Naive thymus-derived CD4-positive, alpha-beta T cell (primary cell): ENCODE measurements at regions not wholly inside any gene's neighbourhood (a gene's known extent, or its start where the extent isn't known, plus 50 kb on each side); places are given as distances from the start of the nearest gene placed in this dataset.

Experiments
- ATAC-seq: fragments of 150-1000 bp; cut with Tn5 transposase; 2 replicates; pipeline ENCODE4 v1.10.0; 2021; ENCODE audit warnings: mild to moderate bottlenecking, moderate library complexity
- CTCF ChIA-PET: fragments of 350-600 bp; sonication (Branson Sonifier 250); formaldehyde crosslinking; loops from one replicate; lab custom pipeline; 2021; ENCODE audit warnings: antibody characterized with exemption; lab: Charles Lee
- POLR2A ChIA-PET: fragments of 350-600 bp; sonication (Branson Sonifier 250); formaldehyde crosslinking; loops from one replicate; lab custom pipeline; 2021; ENCODE audit warnings: antibody characterized with exemption, inconsistent platforms; lab: Charles Lee
- DNase-seq, 9 donors: peaks; one replicate each; pipeline versions ENCODE4 v3.0.0 to v3.0.0-alpha.2; 2020 to 2022; ENCODE audit warnings: mixed read lengths in 1 of 9
- H3K27ac ChIP-seq: one replicate; pipeline ENCODE4 v1.7.0; 2013; ENCODE audit warnings: mild to moderate bottlenecking, low read depth, low read length, moderate library complexity
- H3K27me3 ChIP-seq, 2 donors: one replicate each; pipeline ENCODE4 v1.7.0; 2013; ENCODE audit warnings: low read length in 2 of 2, mild to moderate bottlenecking in 2 of 2, moderate library complexity in 2 of 2; ENCODE audit not compliant: control insufficient read depth in 2 of 2, insufficient read depth in 2 of 2
- H3K36me3 ChIP-seq, 3 experiments: 1 replicate in 2 of 3; 2 replicates in 1 of 3; pipeline ENCODE4 v1.7.0; 2013; ENCODE audit warnings: low read length in 3 of 3, mild to moderate bottlenecking in 3 of 3, moderate library complexity in 1 of 3; ENCODE audit not compliant: insufficient read depth in 3 of 3, control insufficient read depth in 2 of 3
- H3K4me1 ChIP-seq, 2 donors: one replicate each; pipeline ENCODE4 v1.7.0; 2013; ENCODE audit warnings: low read length in 2 of 2, mild to moderate bottlenecking in 2 of 2, moderate library complexity in 1 of 2; ENCODE audit not compliant: control insufficient read depth in 2 of 2, insufficient read depth in 2 of 2
- H3K4me3 ChIP-seq: 2 replicates; pipeline ENCODE4 v1.7.0; 2013; ENCODE audit warnings: mild to moderate bottlenecking, low read length
- H3K9me3 ChIP-seq, 3 experiments: 1 replicate in 2 of 3; 2 replicates in 1 of 3; pipeline ENCODE4 v1.7.0; 2013; ENCODE audit warnings: low read length in 3 of 3; ENCODE audit not compliant: control insufficient read depth in 2 of 3
- H3K27ac Mint-ChIP-seq, 9 donors: one replicate each; pipeline ENCODE4 v1.8.0; 2020 to 2022; ENCODE audit warnings: mixed read lengths in 9 of 9, mild to moderate bottlenecking in 8 of 9, moderate library complexity in 5 of 9, inconsistent platforms in 2 of 9
- H3K27me3 Mint-ChIP-seq, 5 donors: one replicate each; pipeline ENCODE4 v1.8.0; 2021 to 2022; ENCODE audit warnings: mixed read lengths in 5 of 5, mild to moderate bottlenecking in 1 of 5
- H3K36me3 Mint-ChIP-seq, 5 donors: one replicate each; pipeline ENCODE4 v1.8.0; 2020 to 2022; ENCODE audit warnings: mixed read lengths in 5 of 5, mild to moderate bottlenecking in 3 of 5, inconsistent platforms in 1 of 5
- H3K4me1 Mint-ChIP-seq, 7 donors: one replicate each; pipeline ENCODE4 v1.8.0; 2020 to 2022; ENCODE audit warnings: mixed read lengths in 7 of 7, mild to moderate bottlenecking in 3 of 7, inconsistent platforms in 1 of 7
- H3K4me3 Mint-ChIP-seq, 10 donors: one replicate each; pipeline ENCODE4 v1.8.0; 2020 to 2022; ENCODE audit warnings: mild to moderate bottlenecking in 10 of 10, mixed read lengths in 10 of 10, moderate library complexity in 6 of 10, inconsistent platforms in 2 of 10
- H3K9me3 Mint-ChIP-seq, 11 donors: one replicate each; pipeline ENCODE4 v1.8.0; 2020 to 2022; ENCODE audit warnings: mixed read lengths in 11 of 11, mild to moderate bottlenecking in 4 of 11, inconsistent platforms in 1 of 11, moderate library complexity in 1 of 11
- intact Hi-C, 2 donors: fragments of 100-400 bp; cut with micrococcal nuclease; formaldehyde crosslinking; loops; one replicate each; pipeline ENCODE4 v1.15.1; 2023

- H3K9me3 Mint-ChIP-seq: peaks cover 0 to 4% (median 0%) of the 10 kb centered on the region in 11 donors
- H3K4me1 Mint-ChIP-seq: no peaks in the 10 kb centered on the region
- intact Hi-C loops: no loop called here
- H3K9me3 ChIP-seq: no peaks in the 10 kb centered on the region
- no peaks in the 10 kb centered on the region for H3K36me3 ChIP-seq
- no peak overlapping the region for H3K4me3 ChIP-seq
- ATAC-seq: no peak
- H3K27ac Mint-ChIP-seq: no peak overlapping the region
- ChIA-PET CTCF (no interaction called here), POLR2A (no interaction called here)
- no peak overlapping the region for H3K27ac ChIP-seq
- no peaks in the 10 kb centered on the region for H3K36me3 Mint-ChIP-seq
- H3K27me3 ChIP-seq: no peaks in the 10 kb centered on the region
- no peaks in the 10 kb centered on the region for H3K4me1 ChIP-seq
- peaks cover 12 to 42% (median 27%) of the 10 kb centered on the region in 5 donors for H3K27me3 Mint-ChIP-seq
- no peak overlapping the region for H3K4me3 Mint-ChIP-seq
- no peak for DNase-seq
These were observed 80.8 kb upstream of the SLC8A3 start for GRCh38 chr14:70269582-70269981.

GRCh38 chr14:70268760-70269159 lies 80.0 kb upstream of the SLC8A3 start:
- Histone ChIP-seq H3K4me3 (no peak overlapping the region), H3K36me3 (no peaks in the 10 kb centered on the region), H3K27me3 (no peaks in the 10 kb centered on the region), H3K9me3 (no peaks in the 10 kb centered on the region), H3K27ac (no peak overlapping the region), H3K4me1 (no peaks in the 10 kb centered on the region)
- Mint-ChIP-seq H3K9me3 (peaks cover 0 to 4% (median 0%) of the 10 kb centered on the region in 11 donors), H3K4me3 (no peak overlapping the region), H3K4me1 (no peaks in the 10 kb centered on the region), H3K27ac (no peak overlapping the region), H3K36me3 (no peaks in the 10 kb centered on the region), H3K27me3 (peaks cover 9 to 36% (median 24%) of the 10 kb centered on the region in 5 donors)
- ChIA-PET POLR2A (no interaction called here), CTCF (no interaction called here)
- intact Hi-C loops: no loop called here
- DNase-seq: no peak
- ATAC-seq: no peak

GRCh38 chr14:70266157-70266556 lies 77.4 kb upstream of the SLC8A3 start:
- DNase-seq (no peak), ATAC-seq (no peak)
- H3K27ac ChIP-seq: no peak overlapping the region
- no peaks in the 10 kb centered on the region for H3K4me1 ChIP-seq
- intact Hi-C loops: no loop called here
- H3K36me3 ChIP-seq: no peaks in the 10 kb centered on the region
- Mint-ChIP-seq H3K9me3 (no peaks in the 10 kb centered on the region), H3K27me3 (peaks cover 20 to 41% (median 31%) of the 10 kb centered on the region in 5 donors), H3K36me3 (no peaks in the 10 kb centered on the region), H3K4me3 (no peak overlapping the region), H3K27ac (no peak overlapping the region), H3K4me1 (no peaks in the 10 kb centered on the region)
- ChIA-PET POLR2A (no interaction called here), CTCF (no interaction called here)
- no peak overlapping the region for H3K4me3 ChIP-seq
- H3K9me3 ChIP-seq: no peaks in the 10 kb centered on the region
- H3K27me3 ChIP-seq: no peaks in the 10 kb centered on the region

GRCh38 chr14:70265422-70265821 lies 76.7 kb upstream of the SLC8A3 start:
- intact Hi-C loops: no loop called here
- H3K27ac ChIP-seq: no peak overlapping the region
- H3K36me3 ChIP-seq: no peaks in the 10 kb centered on the region
- H3K4me3 Mint-ChIP-seq: no peak overlapping the region
- CTCF ChIA-PET: no interaction called here
- no peak overlapping the region for H3K27ac Mint-ChIP-seq
- no peaks in the 10 kb centered on the region for H3K9me3 ChIP-seq
- POLR2A ChIA-PET: no interaction called here
- no peak for DNase-seq
- H3K36me3 Mint-ChIP-seq: no peaks in the 10 kb centered on the region
- no peaks in the 10 kb centered on the region for H3K4me1 ChIP-seq
- peaks cover 23 to 41% (median 31%) of the 10 kb centered on the region in 5 donors for H3K27me3 Mint-ChIP-seq
- no peak overlapping the region for H3K4me3 ChIP-seq
- no peaks in the 10 kb centered on the region for H3K4me1 Mint-ChIP-seq
- ATAC-seq: no peak
- no peaks in the 10 kb centered on the region for H3K9me3 Mint-ChIP-seq
- no peaks in the 10 kb centered on the region for H3K27me3 ChIP-seq

- POLR2A ChIA-PET: no interaction called here
- H3K4me3 ChIP-seq: no peak overlapping the region
- H3K36me3 ChIP-seq: no peaks in the 10 kb centered on the region
- no peaks in the 10 kb centered on the region for H3K9me3 ChIP-seq
- H3K27ac ChIP-seq: no peak overlapping the region
- ATAC-seq (no peak), DNase-seq (no peak)
- no peak overlapping the region for H3K4me3 Mint-ChIP-seq
- H3K27me3 ChIP-seq: no peaks in the 10 kb centered on the region
- CTCF ChIA-PET: no interaction called here
- H3K9me3 Mint-ChIP-seq: peaks cover 0 to 18% (median 5%) of the 10 kb centered on the region in 11 donors
- H3K4me1 Mint-ChIP-seq: peaks cover 4 to 15% (median 8%) of the 10 kb centered on the region in 7 donors
- peaks cover 0 to 8% (median 0%) of the 10 kb centered on the region in 5 donors for H3K36me3 Mint-ChIP-seq
- no peak overlapping the region for H3K27ac Mint-ChIP-seq
- intact Hi-C loops: no loop called here
- peaks cover 43 to 56% (median 45%) of the 10 kb centered on the region in 5 donors for H3K27me3 Mint-ChIP-seq
- H3K4me1 ChIP-seq: no peaks in the 10 kb centered on the region
These were observed 70.7 kb upstream of the SLC8A3 start for GRCh38 chr14:70259420-70259819.

- intact Hi-C loops: no loop called here
- no peak overlapping the region for H3K4me3 Mint-ChIP-seq
- H3K4me1 ChIP-seq: no peaks in the 10 kb centered on the region
- peaks cover 49 to 60% (median 50%) of the 10 kb centered on the region in 5 donors for H3K27me3 Mint-ChIP-seq
- CTCF ChIA-PET: no interaction called here
- no peaks in the 10 kb centered on the region for H3K27me3 ChIP-seq
- H3K36me3 Mint-ChIP-seq: peaks cover 0 to 8% (median 0%) of the 10 kb centered on the region in 5 donors
- no peak overlapping the region for H3K27ac ChIP-seq
- no peaks in the 10 kb centered on the region for H3K36me3 ChIP-seq
- no peak overlapping the region for H3K4me3 ChIP-seq
- H3K4me1 Mint-ChIP-seq: peaks cover 4 to 15% (median 8%) of the 10 kb centered on the region in 7 donors
- peaks cover 0 to 22% (median 7%) of the 10 kb centered on the region in 11 donors for H3K9me3 Mint-ChIP-seq
- H3K27ac Mint-ChIP-seq: no peak overlapping the region
- DNase-seq: no peak
- H3K9me3 ChIP-seq: no peaks in the 10 kb centered on the region
- ATAC-seq: no peak
- POLR2A ChIA-PET: no interaction called here
These were observed 68.8 kb upstream of the SLC8A3 start for GRCh38 chr14:70257526-70257925.

GRCh38 chr14:70256601-70257000 lies 67.8 kb upstream of the SLC8A3 start:
- peaks cover 0 to 8% (median 0%) of the 10 kb centered on the region in 5 donors for H3K36me3 Mint-ChIP-seq
- intact Hi-C loops: no loop called here
- no peak overlapping the region for H3K27ac ChIP-seq
- POLR2A ChIA-PET: no interaction called here
- no peaks in the 10 kb centered on the region for H3K27me3 ChIP-seq
- peaks cover 4 to 15% (median 8%) of the 10 kb centered on the region in 7 donors for H3K4me1 Mint-ChIP-seq
- H3K4me1 ChIP-seq: no peaks in the 10 kb centered on the region
- no peaks in the 10 kb centered on the region for H3K36me3 ChIP-seq
- H3K4me3 Mint-ChIP-seq: peak overlapping the region in 8 of 10 donors; percentile 5 to 82 (median 28)
- no peaks in the 10 kb centered on the region for H3K9me3 ChIP-seq
- peaks cover 49 to 62% (median 51%) of the 10 kb centered on the region in 5 donors for H3K27me3 Mint-ChIP-seq
- H3K9me3 Mint-ChIP-seq: peaks cover 0 to 22% (median 7%) of the 10 kb centered on the region in 11 donors
- DNase-seq (no peak), ATAC-seq (no peak)
- H3K4me3 ChIP-seq: no peak overlapping the region
- CTCF ChIA-PET: no interaction called here
- no peak overlapping the region for H3K27ac Mint-ChIP-seq
